Breast epithelium (tissue), 3 donors: ENCODE measurements at regions not wholly inside any gene's neighbourhood (a gene's known extent, or its start where the extent isn't known, plus 50 kb on each side); places are given as distances from the start of the nearest gene placed in this dataset.

Experiments
- POLR2A ChIP-seq: fragments of 450-650 bp; IDR thresholded peaks from one replicate; pipeline ENCODE4 v1.6.1; 2016; ENCODE audit warnings: antibody characterized with exemption, mild to moderate bottlenecking, moderate library complexity
- TF ChIP-seq, protein P1 (sequence below), 3 donors: fragments of 450-650 bp; IDR thresholded peaks; one replicate each; pipeline ENCODE4 v1.5.1; 2016 to 2017; ENCODE audit warnings: antibody characterized with exemption in 3 of 3, mild to moderate bottlenecking in 3 of 3, moderate library complexity in 3 of 3

DNA sequence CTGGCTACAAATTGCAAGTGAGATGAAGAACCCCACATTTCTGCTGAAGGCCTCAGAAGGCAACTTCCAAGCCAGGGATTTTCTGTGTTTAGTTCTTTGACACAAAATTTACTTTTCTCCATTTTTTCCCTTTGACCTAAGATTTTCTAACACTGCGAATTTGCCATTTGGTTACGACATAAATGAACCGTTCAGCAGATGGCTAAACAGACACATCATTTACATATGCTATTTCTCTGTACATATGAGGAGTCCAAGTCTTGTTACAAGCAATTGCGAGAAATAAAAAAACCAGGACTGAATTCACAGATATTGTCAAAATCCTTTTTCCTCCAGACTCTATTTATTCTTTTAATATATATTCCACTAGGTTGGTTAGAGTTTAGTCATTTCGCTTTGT is 978.6 kb downstream of the NLGN4X start:
- TF ChIP-seq POLR2A = no peak
- TF ChIP-seq, protein P1, sequence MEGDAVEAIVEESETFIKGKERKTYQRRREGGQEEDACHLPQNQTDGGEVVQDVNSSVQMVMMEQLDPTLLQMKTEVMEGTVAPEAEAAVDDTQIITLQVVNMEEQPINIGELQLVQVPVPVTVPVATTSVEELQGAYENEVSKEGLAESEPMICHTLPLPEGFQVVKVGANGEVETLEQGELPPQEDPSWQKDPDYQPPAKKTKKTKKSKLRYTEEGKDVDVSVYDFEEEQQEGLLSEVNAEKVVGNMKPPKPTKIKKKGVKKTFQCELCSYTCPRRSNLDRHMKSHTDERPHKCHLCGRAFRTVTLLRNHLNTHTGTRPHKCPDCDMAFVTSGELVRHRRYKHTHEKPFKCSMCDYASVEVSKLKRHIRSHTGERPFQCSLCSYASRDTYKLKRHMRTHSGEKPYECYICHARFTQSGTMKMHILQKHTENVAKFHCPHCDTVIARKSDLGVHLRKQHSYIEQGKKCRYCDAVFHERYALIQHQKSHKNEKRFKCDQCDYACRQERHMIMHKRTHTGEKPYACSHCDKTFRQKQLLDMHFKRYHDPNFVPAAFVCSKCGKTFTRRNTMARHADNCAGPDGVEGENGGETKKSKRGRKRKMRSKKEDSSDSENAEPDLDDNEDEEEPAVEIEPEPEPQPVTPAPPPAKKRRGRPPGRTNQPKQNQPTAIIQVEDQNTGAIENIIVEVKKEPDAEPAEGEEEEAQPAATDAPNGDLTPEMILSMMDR (IDR thresholded peaks at IDR 0.05) = no peak
